Lung (tissue), 11 donors: ENCODE measurements at regions not wholly inside any gene's neighbourhood (a gene's known extent, or its start where the extent isn't known, plus 50 kb on each side); places are given as distances from the start of the nearest gene placed in this dataset.

ENCODE experiments used
- ATAC-seq: fragments of 200-7000 bp; cut with Tn5 transposase; one replicate; pipeline ENCODE4 v1.9.1; 2020; ENCODE audit warnings: moderate number of reproducible peaks; ENCODE audit not compliant: insufficient read depth, low FRiP score
- DNase-seq, 3 donors: peaks; one replicate each; pipeline ENCODE4 v3.0.0-alpha.2; 2013 to 2017
- H3K27ac ChIP-seq, 2 donors: one replicate each; pipeline ENCODE4 v1.5.1; 2013; ENCODE audit warnings: mild to moderate bottlenecking in 2 of 2, moderate library complexity in 2 of 2, control low read depth in 1 of 2, inconsistent platforms in 1 of 2, low read depth in 1 of 2, low read length in 1 of 2
- H3K27me3 ChIP-seq, 3 donors: one replicate each; pipeline ENCODE4 v1.5.1; 2013; ENCODE audit warnings: low read length in 2 of 3; ENCODE audit not compliant: control insufficient read depth in 3 of 3, insufficient read depth in 3 of 3
- H3K36me3 ChIP-seq, 4 donors: one replicate each; pipeline ENCODE4 v1.5.1; 2013; ENCODE audit warnings: low read length in 4 of 4, mild to moderate bottlenecking in 1 of 4, moderate library complexity in 1 of 4; ENCODE audit not compliant: control insufficient read depth in 4 of 4, insufficient read depth in 4 of 4
- H3K4me1 ChIP-seq, 5 donors: one replicate each; pipeline ENCODE4 v1.5.1; 2013; ENCODE audit warnings: low read length in 5 of 5, mild to moderate bottlenecking in 2 of 5, moderate library complexity in 1 of 5; ENCODE audit not compliant: control insufficient read depth in 5 of 5, insufficient read depth in 5 of 5
- H3K4me3 ChIP-seq: one replicate; pipeline ENCODE4 v1.5.1; 2013; ENCODE audit warnings: mild to moderate bottlenecking, control low read depth, moderate library complexity
- H3K9ac ChIP-seq, 2 donors: one replicate each; pipeline ENCODE4 v1.5.1; 2013; ENCODE audit warnings: low read length in 2 of 2, control low read depth in 1 of 2; ENCODE audit not compliant: insufficient read depth in 1 of 2
- H3K9me3 ChIP-seq, 4 donors: one replicate each; pipeline ENCODE4 v1.5.1; 2013; ENCODE audit warnings: low read length in 3 of 4, mild to moderate bottlenecking in 1 of 4, moderate library complexity in 1 of 4; ENCODE audit not compliant: control insufficient read depth in 4 of 4, insufficient read depth in 3 of 4
- CTCF ChIP-seq: IDR thresholded peaks from 2 replicates; pipeline ENCODE4 v1.5.1; 2012; ENCODE audit warnings: mild to moderate bottlenecking; ENCODE audit errors: control extremely low read depth, extremely low read depth
- WGBS, 2 donors: extraction: QIAGEN DNeasy Blood & Tissue Kit; methylation state at CpG; one replicate each; pipeline ENCODE4 v1.1.7; 2013; 5-methylcytosine and 5-hydroxymethylcytosine counted together
- donor health status: control.
- donor health status: control.
- donor health status: Bipolar disorder and iron deficiency.
- donor health status: healthy.
- donor health status: DM: yes; HTN: yes; CAD: no.

DNA sequence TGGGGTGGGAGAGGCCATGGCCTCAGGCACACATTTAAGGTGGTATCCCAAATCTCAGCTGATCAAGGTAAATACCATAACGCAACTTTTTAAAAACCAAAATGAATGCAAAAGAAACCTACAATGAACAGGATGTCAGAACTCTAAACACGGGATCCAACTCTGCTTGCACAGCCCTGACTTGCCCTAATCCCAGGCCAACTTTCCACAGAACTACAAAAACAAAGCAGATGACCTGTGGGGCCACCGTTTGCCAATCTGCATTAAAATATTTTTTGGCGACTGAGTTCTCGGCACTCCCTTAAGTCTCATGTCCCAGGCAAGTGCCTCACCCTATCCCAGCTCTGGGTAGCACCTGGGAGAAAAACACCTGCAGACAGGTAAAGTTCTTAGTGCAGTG is 110.5 kb downstream of the ZFP64 start:
- Histone ChIP-seq H3K9me3 (no peaks in the 10 kb centered on the region), H3K4me3 (no peak overlapping the region), H3K27me3 (no peaks in the 10 kb centered on the region), H3K9ac (no peak overlapping the region), H3K36me3 (peaks cover 0 to 5% (median 0%) of the 10 kb centered on the region in 4 donors), H3K27ac (no peak overlapping the region), H3K4me1 (peaks cover 0 to 2% (median 0%) of the 10 kb centered on the region in 5 donors)
- DNase-seq (no peak), ATAC-seq (no peak)
- WGBS, 2 donors, result 78 to 86% methylated on average over 5 of the region's 5 CpGs
- TF ChIP-seq CTCF, result no peak

DNA sequence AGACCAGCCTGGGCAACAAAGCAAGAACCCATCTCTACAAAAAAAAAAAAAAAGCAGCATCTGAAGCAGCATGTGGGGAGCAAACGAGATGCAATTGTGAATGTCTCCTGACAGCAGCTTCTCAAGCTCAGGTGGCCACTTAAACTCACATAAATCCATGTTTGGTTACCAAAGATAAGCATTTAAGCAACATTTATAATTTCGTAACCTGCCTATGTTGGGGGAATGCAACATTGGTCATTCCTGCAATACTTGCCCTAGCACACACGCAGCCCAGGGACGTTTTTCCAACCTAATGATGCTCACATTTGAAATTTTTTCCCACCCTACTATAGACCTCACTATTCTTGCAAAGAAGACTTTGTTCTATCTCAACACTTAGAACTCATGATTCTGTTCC is 113.3 kb downstream of the ZFP64 start:
- Histone ChIP-seq H3K36me3 (peaks cover 0 to 1% (median 0%) of the 10 kb centered on the region in 4 donors), H3K9me3 (no peaks in the 10 kb centered on the region), H3K9ac (no peak overlapping the region), H3K27ac (no peak overlapping the region), H3K4me3 (no peak overlapping the region), H3K4me1 (no peaks in the 10 kb centered on the region), H3K27me3 (no peaks in the 10 kb centered on the region)
- WGBS, 2 donors, result 69 to 72% methylated on average over 4 of the region's 4 CpGs
- no peak for DNase-seq
- no peak for TF ChIP-seq CTCF
- ATAC-seq, result no peak

- H3K9me3 ChIP-seq, result no peaks in the 10 kb centered on the region
- H3K27me3 ChIP-seq, result no peaks in the 10 kb centered on the region
- no peak overlapping the region for H3K27ac ChIP-seq
- H3K36me3 ChIP-seq, result peaks cover 0 to 1% (median 0%) of the 10 kb centered on the region in 4 donors
- H3K4me3 ChIP-seq, result no peak overlapping the region
- no peaks in the 10 kb centered on the region for H3K4me1 ChIP-seq
- DNase-seq (peak in 1 of 3 donors; percentile 60), ATAC-seq (no peak)
- H3K9ac ChIP-seq, result no peak overlapping the region
- 95 to 99% methylated on average over 2 of the region's 2 CpGs for WGBS, 2 donors
- no peak for TF ChIP-seq CTCF
Measured at GRCh38 chr20:52076164-52076563, 115.4 kb downstream of the ZFP64 start.

DNA sequence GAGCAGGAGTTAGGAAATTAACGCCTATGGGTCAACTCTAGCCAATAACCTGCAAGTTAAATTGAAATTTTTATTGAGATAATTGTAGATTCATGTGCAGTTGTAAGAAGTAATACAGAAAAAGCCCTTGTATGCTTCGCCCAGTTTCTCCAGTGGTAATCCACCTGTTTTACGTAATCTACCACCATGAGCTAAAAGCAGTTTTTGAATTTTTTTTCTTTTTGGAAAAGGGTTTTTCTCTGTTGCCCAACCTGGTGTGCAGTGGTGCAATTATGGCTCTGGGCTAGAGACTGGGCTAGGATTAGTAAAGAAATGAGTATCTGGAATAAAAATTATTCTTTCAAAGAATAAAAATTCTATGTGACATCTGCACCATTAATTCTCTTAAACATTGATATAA is 116.2 kb downstream of the ZFP64 start:
- ATAC-seq (no peak), DNase-seq (no peak)
- no peak for TF ChIP-seq CTCF
- no peaks in the 10 kb centered on the region for H3K9me3 ChIP-seq
- H3K4me1 ChIP-seq, result no peaks in the 10 kb centered on the region
- H3K27me3 ChIP-seq, result no peaks in the 10 kb centered on the region
- no peak overlapping the region for H3K27ac ChIP-seq
- WGBS, 2 donors, result 65 to 74% methylated on average over 3 of the region's 3 CpGs
- H3K9ac ChIP-seq, result no peak overlapping the region
- no peak overlapping the region for H3K4me3 ChIP-seq
- peaks cover 0 to 1% (median 0%) of the 10 kb centered on the region in 4 donors for H3K36me3 ChIP-seq
